ES-I3 (cell line): ENCODE measurements at regions not wholly inside any gene's neighbourhood (a gene's known extent, or its start where the extent isn't known, plus 50 kb on each side); places are given as distances from the start of the nearest gene placed in this dataset.
"Not testable (repeated sequence)": the region's sequence is repeated elsewhere in the genome, so short reads cannot be mapped to it uniquely, and the experiment has no call there.

Source experiments
- H3K36me3 ChIP-seq: 2 replicates; pipeline ENCODE4 v1.6.1; 2013; ENCODE audit warnings: mild to moderate bottlenecking, low read length, control low read depth, moderate library complexity; ENCODE audit not compliant: insufficient read depth
- H3K4me1 ChIP-seq: 2 replicates; pipeline ENCODE4 v1.6.1; 2013; ENCODE audit warnings: mild to moderate bottlenecking, control low read depth, low read length; ENCODE audit not compliant: insufficient read depth
- H3K9ac ChIP-seq: 2 replicates; pipeline ENCODE4 v1.6.1; 2013; ENCODE audit warnings: low read depth, mild to moderate bottlenecking, low read length, moderate library complexity
- H3K9me3 ChIP-seq: 2 replicates; pipeline ENCODE4 v1.6.1; 2013; ENCODE audit warnings: mild to moderate bottlenecking, low read length, moderate library complexity; ENCODE audit not compliant: control insufficient read depth, insufficient read depth

- Histone ChIP-seq H3K9me3 (no peaks in the 10 kb centered on the region), H3K4me1 (no peaks in the 10 kb centered on the region), H3K9ac (no peak overlapping the region; the same call in 1 of the 2 replicates), H3K36me3 (no peaks in the 10 kb centered on the region)
Observed at GRCh38 chr4:156137679-156138473, 184.2 kb upstream of the CTSO start.

GRCh38 chr4:156132196-156132595, 178.5 kb upstream of the CTSO start:
- Histone ChIP-seq H3K4me1 (no peaks in the 10 kb centered on the region), H3K36me3 (no peaks in the 10 kb centered on the region), H3K9me3 (no peaks in the 10 kb centered on the region), H3K9ac (no peak overlapping the region)

GRCh38 chr4:156128616-156129015, 174.9 kb upstream of the CTSO start:
- Histone ChIP-seq H3K9me3 (no peaks in the 10 kb centered on the region), H3K4me1 (no peaks in the 10 kb centered on the region), H3K36me3 (no peaks in the 10 kb centered on the region), H3K9ac (no peak overlapping the region)

- no peak overlapping the region for H3K9ac ChIP-seq
- no peaks in the 10 kb centered on the region for H3K4me1 ChIP-seq
- H3K9me3 ChIP-seq: no peaks in the 10 kb centered on the region
- H3K36me3 ChIP-seq: no peaks in the 10 kb centered on the region
Observed at GRCh38 chr4:156118507-156119220, 165.0 kb upstream of the CTSO start.

GRCh38 chr4:156117743-156118142, 164.1 kb upstream of the CTSO start:
- Histone ChIP-seq H3K36me3 (no peaks in the 10 kb centered on the region), H3K9ac (no peak overlapping the region), H3K9me3 (no peaks in the 10 kb centered on the region), H3K4me1 (peaks cover 3% of the 10 kb centered on the region; the same call in 1 of the 2 replicates)

GRCh38 chr4:156116991-156117390, 163.3 kb upstream of the CTSO start:
- peaks cover 3% of the 10 kb centered on the region; the same call in 1 of the 2 replicates for H3K4me1 ChIP-seq
- no peaks in the 10 kb centered on the region for H3K36me3 ChIP-seq
- no peaks in the 10 kb centered on the region for H3K9me3 ChIP-seq
- H3K9ac ChIP-seq: no peak overlapping the region

GRCh38 chr4:156113138-156113765, 159.6 kb upstream of the CTSO start:
- Histone ChIP-seq H3K9ac (no peak overlapping the region), H3K9me3 (no peaks in the 10 kb centered on the region; the same call in 1 of the 2 replicates), H3K4me1 (peaks cover 25% of the 10 kb centered on the region), H3K36me3 (no peaks in the 10 kb centered on the region)

GRCh38 chr4:156111686-156112085, 158.0 kb upstream of the CTSO start:
- H3K9me3 ChIP-seq: no peaks in the 10 kb centered on the region; the same call in 1 of the 2 replicates

GRCh38 chr4:156109943-156110900, 156.6 kb upstream of the CTSO start:
- Histone ChIP-seq H3K36me3 (no peaks in the 10 kb centered on the region), H3K9me3 (no peaks in the 10 kb centered on the region; the same call in 1 of the 2 replicates), H3K4me1 (peaks cover 25% of the 10 kb centered on the region), H3K9ac (no peak overlapping the region)

More at GRCh38 chr4:156111686-156112085, 158.0 kb upstream of the CTSO start:
- Histone ChIP-seq H3K4me1 (peaks cover 25% of the 10 kb centered on the region), H3K9ac (no peak overlapping the region), H3K36me3 (no peaks in the 10 kb centered on the region)

- H3K4me1 ChIP-seq: peaks cover 25% of the 10 kb centered on the region
- not testable (repeated sequence) for H3K9ac ChIP-seq, H3K36me3 ChIP-seq, H3K9me3 ChIP-seq
Observed at GRCh38 chr4:156109087-156109486, 155.4 kb upstream of the CTSO start.

- H3K4me1 ChIP-seq: no peaks in the 10 kb centered on the region
- H3K36me3 ChIP-seq: no peaks in the 10 kb centered on the region
- H3K9me3 ChIP-seq: no peaks in the 10 kb centered on the region
- H3K9ac ChIP-seq: no peak overlapping the region
Observed at GRCh38 chr4:156103311-156103710, 149.6 kb upstream of the CTSO start.

- no peaks in the 10 kb centered on the region for H3K36me3 ChIP-seq
- no peaks in the 10 kb centered on the region for H3K4me1 ChIP-seq
- H3K9me3 ChIP-seq: no peaks in the 10 kb centered on the region
- H3K9ac ChIP-seq: no peak overlapping the region
Observed at GRCh38 chr4:156102411-156102810, 148.7 kb upstream of the CTSO start.

- H3K9ac ChIP-seq: no peak overlapping the region
- no peaks in the 10 kb centered on the region for H3K4me1 ChIP-seq
- H3K36me3 ChIP-seq: no peaks in the 10 kb centered on the region
- H3K9me3 ChIP-seq: no peaks in the 10 kb centered on the region
Observed at GRCh38 chr4:156101571-156101970, 147.9 kb upstream of the CTSO start.

GRCh38 chr4:156100651-156101050, 147.0 kb upstream of the CTSO start:
- Histone ChIP-seq H3K9me3 (no peaks in the 10 kb centered on the region), H3K4me1 (no peaks in the 10 kb centered on the region), H3K9ac (no peak overlapping the region), H3K36me3 (no peaks in the 10 kb centered on the region)
